Stimulated activated CD4-positive, alpha-beta T cell treated with anti-CD3 and anti-CD28 coated beads, Interleukin-15, amount 100 ng/mL, for 24 hours (primary cell): ENCODE measurements at regions not wholly inside any gene's neighbourhood (a gene's known extent, or its start where the extent isn't known, plus 50 kb on each side); places are given as distances from the start of the nearest gene placed in this dataset.
"Not testable (repeated sequence)": the region's sequence is repeated elsewhere in the genome, so short reads cannot be mapped to it uniquely, and the experiment has no call there.

ENCODE experiments used
- DNase-seq: peaks from one replicate; pipeline ENCODE4 v3.0.0-alpha.2; 2020

GRCh38 chrX:55813150-55813549, 95.6 kb downstream of the RRAGB start:
- no peak for DNase-seq

DNA sequence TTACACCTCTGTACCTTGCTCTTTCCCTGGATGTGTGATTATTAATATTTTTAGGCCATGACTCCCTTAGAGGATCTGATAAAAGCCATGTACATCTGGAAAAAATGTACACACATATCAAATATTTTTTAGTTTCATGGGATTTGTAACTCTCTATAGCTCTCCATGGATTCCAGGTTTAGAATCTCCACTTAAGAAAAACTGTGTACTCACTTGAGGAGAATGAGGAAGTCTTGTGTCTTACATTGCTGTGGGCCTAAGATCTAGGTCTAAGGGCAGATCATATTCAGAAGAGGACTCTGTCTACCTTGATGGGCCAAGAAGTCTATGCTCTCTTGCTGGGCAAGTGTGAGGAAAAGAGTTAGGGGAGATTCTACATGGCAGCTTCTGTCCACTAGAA, 98.0 kb downstream of the RRAGB start:
- no peak for DNase-seq

DNA sequence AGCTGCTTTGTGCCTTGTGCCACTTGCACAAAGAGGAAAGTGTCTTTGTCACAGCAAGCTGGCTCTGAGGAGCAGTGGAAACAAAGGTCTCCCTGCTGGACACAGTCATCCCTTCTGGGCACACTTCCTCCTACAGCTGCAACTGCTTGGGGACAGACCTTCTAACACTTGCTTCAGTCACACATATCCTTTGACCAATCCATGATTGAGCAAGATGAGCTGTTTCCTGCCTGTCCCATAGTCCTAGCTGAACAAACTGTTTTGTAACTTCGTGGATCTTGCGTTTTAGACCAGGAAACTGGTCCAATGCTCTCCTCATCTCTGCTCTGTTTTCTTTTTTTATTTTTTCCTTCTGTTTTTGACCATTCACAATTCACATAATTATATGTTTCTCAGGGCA, 98.5 kb downstream of the RRAGB start:
- DNase-seq, result no peak

GRCh38 chrX:55818673-55819375, 101.3 kb downstream of the RRAGB start:
- DNase-seq, result no peak

GRCh38 chrX:55839485-55839884, 121.9 kb downstream of the RRAGB start:
- DNase-seq, result no peak

DNA sequence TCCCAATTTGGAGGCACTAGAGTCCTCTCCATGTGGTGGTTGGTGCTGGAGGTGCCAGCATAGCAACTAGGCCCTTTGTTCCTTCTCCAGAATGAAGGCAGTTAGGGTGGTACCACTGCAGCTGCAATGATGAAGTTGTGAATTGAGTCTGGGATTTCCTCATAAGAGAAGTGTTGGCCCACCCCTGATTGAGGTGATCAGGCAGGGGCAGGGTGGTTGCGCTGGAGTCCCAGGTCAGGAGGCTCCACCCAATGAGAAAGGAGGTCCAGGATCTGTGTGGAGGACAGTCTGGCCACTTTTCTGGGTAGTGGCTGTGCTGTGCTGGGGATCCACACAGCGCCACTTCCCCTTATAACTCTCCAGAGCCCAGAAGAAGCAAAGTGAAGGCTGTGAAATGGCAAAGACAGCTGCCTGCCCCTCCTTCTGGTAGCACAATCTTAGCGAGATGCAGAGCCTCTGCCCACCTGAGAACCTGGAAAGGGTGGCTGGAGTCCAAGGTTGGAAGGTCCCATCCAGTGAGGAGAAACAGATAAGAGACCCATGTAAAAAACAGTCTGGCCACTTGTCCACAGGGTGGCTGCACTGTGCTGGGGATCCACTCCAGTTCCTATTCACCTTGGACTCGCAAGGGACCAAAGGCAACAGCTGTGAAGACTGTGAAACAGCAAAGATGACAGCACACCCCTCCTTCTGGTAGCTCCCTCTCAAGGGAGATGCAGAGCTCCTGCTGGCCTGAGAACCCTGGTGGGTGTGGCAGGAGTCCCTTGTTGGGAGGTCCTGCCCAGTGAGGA, 124.6 kb downstream of the RRAGB start:
- DNase-seq, result no peak

DNA sequence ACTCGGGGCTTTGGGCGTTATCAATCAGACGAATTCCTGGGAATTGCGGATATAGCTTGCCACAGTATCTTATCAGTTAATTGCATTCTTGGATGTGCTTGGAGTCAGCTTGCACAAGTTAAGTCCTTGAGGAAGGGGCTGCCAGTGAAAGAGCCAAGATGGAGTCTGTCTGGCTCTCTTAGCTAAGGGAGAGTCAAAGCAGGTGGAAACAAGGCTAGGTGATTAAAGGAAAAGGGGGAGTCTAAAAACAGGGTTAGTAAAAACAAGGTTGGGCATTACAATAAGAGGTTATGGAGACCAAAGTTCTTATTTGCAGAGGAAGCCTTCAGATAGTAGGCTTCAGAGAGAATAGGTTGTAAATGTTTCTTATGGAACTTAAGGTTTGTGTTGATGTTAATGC, 149.2 kb downstream of the RRAGB start:
- DNase-seq, result not testable (repeated sequence)

- peak; percentile 5 for DNase-seq
Observed at GRCh38 chrX:55867181-55867651, 149.7 kb downstream of the RRAGB start.

- no peak for DNase-seq
Observed at GRCh38 chrX:55867708-55868107, 150.2 kb downstream of the RRAGB start.

GRCh38 chrX:55874807-55875206, 157.3 kb downstream of the RRAGB start:
- DNase-seq, result no peak

GRCh38 chrX:55883541-55883940, 166.0 kb downstream of the RRAGB start:
- not testable (repeated sequence) for DNase-seq

DNA sequence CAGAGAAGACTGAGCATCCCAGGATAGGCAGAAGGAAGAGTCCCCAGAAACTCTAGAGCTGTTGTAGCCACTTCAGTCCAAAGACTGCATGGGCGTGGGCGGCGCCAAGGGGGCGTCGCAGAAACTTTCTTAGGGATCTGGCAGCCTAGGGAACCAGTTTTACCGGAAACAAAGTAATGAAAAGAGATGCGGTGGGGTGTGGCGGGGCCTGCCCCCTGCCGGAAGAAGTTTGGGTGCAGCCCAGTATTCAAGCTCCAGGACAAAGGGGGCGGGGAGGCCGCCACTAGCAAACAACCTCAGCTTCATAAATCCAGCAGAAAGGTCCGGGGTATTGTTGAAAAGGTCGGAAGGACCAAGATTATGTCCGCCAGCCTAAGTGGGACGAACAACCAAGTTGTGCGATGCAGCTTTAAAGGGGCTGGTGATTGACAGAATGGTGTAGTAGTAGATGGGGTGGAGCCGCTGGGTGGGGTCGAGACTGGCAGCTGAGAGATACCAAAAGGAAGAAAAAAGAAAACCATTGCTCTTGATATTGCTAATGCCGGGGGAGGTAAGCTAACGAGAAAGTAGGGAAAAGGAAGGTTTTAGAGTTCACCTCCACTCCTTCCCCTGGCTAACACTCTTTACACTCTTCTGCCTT, 190.5 kb downstream of the RRAGB start:
- DNase-seq, result peak; percentile 62

- peak; percentile 2 for DNase-seq
Observed at GRCh38 chrX:55908661-55909212, 191.2 kb downstream of the RRAGB start.

GRCh38 chrX:55919367-55920221, 202.0 kb downstream of the RRAGB start:
- DNase-seq, result no peak

GRCh38 chrX:55924574-55924973, 207.0 kb downstream of the RRAGB start:
- no peak for DNase-seq

DNA sequence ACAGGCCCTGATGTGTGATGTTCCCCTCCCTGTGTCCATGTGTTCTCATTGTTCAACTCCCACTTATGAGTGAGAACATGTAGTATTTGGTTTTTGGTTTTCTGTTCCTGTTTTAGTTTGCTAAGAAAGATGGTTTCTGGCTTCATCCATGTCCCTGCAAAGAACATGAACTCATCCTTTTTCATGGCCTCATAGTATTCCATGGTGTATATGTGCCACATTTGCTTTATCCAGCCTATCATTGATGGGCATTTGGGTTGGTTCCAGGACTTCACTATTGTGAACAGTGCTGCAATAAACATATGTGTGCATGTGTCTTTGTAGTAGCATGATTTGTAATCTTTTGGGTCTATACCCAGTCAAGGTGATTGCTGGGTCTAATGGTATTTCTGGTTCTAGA, 211.0 kb downstream of the RRAGB start:
- DNase-seq, result not testable (repeated sequence)
